IPS-NIHi7 (cell line): ENCODE measurements at regions not wholly inside any gene's neighbourhood (a gene's known extent, or its start where the extent isn't known, plus 50 kb on each side); places are given as distances from the start of the nearest gene placed in this dataset.
"Not testable (repeated sequence)": the region's sequence is repeated elsewhere in the genome, so short reads cannot be mapped to it uniquely, and the experiment has no call there.

Experiments
- DNase-seq: peaks from one replicate; pipeline ENCODE4 v3.0.0; 2012; ENCODE audit warnings: mixed read lengths; ENCODE audit errors: extremely low spot score

DNA sequence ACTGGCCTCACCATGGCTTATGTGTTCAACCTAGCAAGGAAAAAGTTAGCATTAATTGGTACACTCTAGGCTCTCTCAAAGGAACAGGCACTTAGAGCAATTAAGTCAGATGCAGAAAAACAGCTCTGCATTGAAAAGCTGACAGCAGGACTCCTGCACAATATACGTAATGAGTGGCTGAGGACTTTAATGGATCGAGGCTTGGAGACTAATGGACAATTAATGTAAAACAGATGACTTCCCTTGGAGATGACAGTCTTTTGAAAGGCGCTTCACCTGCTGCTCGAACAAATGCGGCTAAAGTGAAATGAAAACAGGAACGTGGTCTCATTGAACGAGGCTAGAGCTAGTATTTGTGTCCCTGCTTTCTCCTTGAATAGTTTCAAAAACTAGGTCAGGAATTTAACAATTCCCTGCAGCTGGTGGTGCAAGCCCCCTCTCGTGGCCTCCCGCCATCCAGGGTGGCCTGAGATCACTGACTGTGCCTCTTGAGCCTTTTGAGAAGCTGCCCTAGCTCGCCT, 137.1 kb downstream of the ELOVL4 start:
- DNase-seq: no peak

DNA sequence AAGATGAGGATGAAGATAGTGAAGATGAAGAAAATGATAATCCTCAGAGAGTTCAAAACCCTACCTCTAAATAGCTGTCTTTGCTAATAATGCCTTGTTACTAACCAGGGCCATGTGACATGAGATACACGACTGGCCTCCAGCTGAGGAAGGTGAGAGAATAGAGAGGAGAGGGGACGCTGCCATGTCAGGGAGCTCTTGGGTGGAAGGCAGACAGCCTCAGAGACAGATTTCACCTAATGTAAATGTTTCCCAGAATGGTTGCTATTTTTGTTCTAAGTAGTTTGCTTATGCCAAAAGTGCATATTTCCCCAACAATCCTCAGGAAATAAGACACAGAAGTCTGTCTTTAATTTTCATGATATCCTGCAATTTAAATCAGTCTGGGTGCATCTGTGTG, 138.4 kb downstream of the ELOVL4 start:
- no peak for DNase-seq

DNA sequence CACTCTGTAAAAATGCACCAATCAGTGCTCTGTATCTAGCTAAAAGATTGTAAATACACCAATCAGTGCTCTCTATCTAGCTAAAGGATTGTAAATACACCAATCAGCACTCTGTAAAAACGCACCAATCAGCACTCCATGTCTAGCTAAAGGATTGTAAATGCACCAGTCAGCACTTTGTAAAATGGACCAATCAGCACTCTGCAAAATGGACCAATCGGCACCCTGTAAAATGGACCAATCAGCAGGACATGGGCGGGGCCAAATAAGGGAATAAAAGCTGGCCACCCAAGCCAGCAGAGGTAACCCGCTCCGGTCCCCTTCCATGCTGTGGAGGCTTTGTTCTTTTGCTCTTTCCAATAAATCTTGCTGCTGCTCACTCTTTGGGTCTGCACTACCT, 140.7 kb downstream of the ELOVL4 start:
- DNase-seq: not testable (repeated sequence)

DNA sequence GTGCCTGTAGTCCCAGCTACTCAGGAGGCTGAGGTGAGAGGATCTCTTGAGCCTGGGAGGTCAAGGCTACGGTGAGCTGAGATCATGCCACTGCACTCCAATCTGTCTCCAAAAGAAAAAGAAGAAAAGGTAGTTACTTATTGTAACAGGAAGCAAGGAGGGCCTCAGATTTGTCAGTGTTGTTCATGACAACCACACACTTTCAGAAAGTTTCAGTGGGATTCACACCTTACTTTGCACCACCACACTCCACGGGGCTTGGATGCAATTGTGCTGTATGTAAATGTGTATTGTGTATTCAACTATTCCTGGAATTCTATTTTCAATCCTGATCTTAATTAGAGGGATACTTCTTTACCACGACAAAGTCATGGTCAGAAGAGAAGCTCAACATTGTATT, 142.6 kb downstream of the ELOVL4 start:
- DNase-seq: no peak

DNA sequence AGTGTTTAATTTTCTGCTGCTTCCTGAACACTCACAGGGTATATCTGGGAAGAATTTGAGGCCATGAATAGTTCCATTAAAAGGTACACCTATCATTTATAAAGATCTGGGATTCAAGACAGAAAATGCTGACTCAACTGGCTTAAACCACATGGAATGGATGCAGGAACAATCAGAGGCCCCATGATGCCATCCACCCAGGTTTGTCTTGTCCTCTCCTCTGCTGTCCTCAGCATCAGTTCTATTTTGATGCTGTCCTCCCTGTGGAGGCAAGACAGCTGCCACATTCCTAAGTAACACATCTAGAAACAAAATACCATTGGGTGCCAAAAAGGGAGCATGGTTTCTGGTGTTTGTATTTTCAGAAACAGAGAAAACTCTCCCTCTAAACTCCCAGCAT, 143.4 kb downstream of the ELOVL4 start:
- no peak for DNase-seq

DNA sequence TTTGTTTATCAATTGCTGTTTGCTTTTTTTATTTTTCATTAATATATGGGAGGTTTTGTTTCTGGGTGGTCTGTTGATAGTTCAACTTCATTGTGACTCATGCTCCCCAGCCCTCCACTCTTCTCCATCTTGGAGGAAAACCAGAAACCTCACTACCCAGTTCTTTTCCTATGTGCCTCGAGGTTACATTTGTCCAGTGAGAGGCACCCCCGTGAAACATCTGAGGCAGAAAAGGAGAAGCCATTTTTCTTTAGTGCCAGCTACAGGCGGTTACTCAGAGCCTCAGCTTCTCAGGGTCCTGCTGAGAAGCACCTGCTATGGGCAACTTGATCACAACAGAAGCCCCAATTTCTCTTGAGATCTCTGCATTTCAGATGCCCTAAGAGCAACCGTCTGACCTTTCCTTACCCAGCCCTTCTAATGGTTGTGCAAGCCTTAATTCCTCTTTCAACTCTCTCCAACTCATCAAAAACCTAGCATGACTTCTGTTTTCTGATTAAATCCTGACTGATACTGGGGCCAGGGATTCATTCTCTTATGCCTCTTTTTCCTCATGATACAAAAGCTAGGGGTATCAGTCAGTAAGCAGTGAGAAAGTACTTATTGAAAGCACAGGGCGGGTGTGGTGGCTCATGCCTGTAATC, 144.6 kb downstream of the ELOVL4 start:
- DNase-seq: no peak

DNA sequence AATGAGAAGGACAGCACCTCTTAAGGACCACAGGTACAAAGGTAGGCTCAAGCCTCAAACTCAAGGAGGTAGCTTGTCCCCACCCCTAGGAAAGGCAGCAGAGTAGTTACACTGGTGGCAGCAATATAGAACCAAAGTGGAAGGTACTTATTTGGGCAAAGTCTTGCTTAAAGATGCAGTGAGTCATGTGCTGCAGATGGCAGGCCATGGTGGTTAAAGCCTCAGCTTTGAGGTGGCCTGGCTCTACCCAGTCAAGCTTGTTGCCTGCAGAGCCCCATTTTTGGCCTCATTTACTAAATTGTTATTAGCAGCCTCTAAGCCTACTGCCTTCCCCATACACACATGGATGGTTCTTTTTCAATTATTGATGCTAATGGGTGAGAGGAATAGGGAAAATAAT, 146.0 kb downstream of the ELOVL4 start:
- no peak for DNase-seq

DNA sequence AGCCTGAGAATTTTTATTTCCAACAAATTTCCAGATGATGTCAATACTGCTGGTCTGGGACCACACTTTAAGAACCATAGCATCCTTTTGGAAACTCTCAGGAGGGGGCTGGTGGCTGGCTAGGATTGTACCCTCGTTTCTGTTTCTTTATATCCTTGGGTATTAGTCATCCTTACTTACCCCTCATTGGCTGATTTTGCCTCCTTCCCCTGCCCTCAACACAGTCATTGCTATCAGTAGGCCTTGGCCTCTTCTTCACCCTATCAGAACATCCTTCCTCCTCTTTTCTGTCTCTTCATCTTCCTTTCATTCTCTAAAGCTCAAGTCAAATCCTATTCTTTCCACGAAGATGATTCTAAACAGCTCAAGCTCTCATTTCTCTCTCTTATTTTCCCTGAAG, 148.5 kb downstream of the ELOVL4 start:
- no peak for DNase-seq

DNA sequence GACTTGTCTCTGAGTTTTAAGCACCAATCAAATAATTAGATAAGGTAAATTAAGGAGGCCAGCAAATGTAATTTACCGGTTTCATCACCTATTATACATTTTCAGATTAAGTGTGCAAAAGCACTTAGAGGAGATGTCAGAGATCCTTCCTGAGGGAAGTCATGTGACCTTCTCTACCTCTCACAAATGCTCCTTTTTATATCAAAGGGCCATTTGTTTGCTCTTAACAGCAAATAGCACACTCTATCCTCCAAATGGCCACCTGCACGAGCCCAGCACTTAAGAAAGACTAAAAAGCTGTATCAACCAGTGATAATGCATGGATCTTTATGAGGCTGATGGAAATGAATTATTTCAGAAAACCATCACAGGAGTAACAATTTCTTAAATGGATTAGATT, 149.4 kb downstream of the ELOVL4 start:
- DNase-seq: no peak

DNA sequence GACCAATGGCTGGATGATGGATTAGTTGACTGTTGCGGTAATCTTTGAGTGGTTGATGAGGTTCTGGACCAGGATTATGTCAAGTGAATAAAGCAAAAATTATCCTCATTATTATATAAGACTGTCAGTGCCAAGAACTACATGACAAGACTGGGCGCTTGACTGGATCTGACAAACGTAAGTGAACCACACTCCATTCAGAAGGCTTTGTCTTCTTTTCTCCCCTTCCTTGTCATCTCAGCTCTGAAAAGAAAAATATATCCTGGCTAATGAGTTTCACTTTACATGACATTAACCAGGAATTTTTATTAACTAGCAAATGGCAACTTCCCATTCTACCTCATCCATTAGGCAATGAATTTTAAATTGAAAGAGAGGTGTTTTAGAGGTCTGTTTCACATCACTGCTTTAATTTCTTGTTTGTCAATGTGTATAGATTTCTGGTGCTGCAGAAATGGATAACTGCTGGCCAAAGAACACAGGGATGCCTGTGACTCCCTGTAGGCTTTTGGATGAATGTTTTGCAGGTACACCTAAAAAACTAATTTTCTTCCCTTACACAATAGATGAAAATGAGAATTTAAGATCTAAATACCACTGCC, 150.1 kb downstream of the ELOVL4 start:
- no peak for DNase-seq

DNA sequence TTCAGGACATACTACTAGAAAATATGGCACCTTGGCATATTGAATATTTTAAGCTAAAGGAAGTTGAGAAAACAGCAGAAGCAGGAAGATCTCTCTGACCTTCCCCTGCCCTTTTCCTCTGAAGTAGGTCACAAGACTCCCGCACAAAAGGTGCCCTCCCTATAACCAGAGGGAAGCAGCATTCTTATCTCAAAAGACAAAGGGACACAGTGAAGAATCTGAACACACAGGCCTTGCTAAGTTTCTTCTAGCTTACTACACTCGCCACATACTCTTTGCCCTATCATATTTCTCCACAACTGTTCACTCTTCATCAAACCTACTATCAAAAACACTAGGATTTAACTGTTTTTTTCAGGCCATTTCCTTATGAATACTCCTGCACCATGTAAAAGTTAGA, 151.2 kb downstream of the ELOVL4 start:
- DNase-seq: no peak

DNA sequence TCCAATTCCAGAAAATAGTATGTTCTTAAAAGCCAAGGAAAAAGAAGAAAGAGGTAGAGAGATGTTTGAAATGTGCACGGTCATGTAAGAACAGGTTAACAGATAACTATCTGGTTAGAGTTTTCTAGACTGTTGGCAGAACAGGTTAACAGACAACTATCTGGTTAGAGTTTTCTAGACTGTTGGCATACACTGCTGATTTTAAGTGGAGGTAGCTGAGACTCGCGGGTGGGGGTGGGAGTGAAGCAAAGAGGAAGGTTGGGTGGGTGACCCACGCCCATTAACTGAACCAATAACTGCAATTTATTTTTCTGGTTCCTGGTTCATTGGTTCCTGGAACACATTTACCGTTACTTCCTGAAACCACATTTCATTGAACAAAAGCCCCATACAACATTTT, 157.5 kb downstream of the ELOVL4 start:
- no peak for DNase-seq

DNA sequence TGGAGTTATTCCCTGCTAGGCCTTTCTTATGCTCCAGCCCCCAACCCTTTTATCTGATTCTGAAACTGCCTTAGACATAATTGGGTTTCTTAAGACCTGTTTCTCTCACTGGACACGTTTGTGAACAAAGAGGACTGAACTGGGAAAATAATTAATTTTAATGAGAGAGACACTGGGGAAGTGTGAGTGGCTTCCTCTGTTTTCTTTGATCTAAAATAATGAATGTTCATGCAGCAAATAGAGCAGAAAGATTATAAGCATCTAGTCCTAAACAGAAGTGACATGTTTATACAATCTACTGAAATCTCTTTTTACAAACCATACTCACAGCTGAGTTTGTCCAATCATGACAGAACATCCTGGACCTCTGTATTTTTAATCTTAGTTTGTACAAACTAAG, 157.6 kb downstream of the SH3BGRL2 start:
- no peak for DNase-seq

DNA sequence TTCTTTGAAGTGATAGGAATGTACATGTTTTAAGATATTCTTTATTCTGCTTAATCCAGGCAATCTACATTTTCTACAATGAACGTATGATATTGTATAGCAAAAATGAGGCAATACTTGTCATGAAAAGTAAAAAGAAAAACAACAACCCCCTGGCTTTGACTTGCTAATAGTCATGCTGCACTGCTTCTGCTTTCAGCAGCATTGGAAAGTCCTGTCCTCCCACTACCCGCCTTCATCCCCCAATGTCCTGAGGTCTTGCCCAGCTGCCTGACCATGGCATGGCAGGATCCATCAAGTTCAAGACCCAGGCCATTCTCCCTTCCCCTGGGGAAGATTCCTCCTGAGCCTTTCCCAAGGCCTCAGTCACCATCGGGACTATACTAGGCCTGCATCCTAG, 156.5 kb downstream of the SH3BGRL2 start:
- no peak for DNase-seq

DNA sequence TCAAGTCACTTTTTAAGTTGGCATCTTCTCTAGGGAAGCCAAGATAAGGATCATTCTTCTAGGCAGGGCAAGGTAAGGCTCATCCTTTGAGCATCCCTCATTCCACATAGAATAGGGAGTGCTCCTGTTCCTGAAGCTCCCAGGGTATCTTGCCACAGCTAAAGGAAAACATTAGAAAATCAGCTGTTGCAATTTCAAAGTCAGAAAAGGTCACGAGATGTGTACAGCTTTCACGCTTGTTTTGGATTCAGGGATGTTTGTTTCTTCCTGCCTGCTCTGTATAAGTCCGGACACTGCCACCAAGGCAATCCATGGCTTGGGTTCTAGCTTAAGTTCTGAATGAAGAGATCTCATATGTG, 153.2 kb downstream of the SH3BGRL2 start:
- DNase-seq: no peak

DNA sequence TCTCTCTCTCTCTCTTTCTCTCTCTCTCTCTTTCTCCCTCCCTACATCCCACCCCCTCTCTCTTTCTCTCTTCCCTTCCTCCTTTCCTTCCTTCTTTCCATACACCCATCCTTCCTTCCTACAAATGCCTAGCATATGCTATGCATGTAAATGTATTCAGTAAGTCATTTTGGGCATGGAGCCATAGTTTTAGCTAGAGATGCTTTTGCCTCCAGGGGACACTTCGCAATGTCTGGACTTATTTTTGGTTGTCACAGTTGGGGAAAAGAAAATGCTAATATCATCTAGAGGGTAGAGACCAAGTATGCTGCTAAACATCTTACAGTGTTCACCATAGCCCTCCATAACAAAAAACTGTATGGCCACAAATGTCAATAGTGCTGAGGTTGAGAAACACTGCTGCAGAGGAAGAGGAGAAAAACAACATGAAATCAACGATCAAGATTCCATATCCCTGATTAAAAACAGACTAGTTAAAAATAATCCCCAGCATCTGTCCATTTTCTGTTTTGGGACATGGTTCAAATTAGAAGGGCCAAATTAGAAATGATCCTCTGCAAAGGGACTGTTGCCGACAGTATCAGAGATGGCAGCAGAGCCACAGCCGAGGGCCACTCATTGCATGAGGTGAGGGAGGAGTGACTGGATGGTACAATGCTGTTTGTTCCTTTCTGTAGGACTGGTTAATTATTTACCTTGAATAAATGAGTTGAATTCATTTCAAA, 152.7 kb downstream of the SH3BGRL2 start:
- no peak for DNase-seq

DNA sequence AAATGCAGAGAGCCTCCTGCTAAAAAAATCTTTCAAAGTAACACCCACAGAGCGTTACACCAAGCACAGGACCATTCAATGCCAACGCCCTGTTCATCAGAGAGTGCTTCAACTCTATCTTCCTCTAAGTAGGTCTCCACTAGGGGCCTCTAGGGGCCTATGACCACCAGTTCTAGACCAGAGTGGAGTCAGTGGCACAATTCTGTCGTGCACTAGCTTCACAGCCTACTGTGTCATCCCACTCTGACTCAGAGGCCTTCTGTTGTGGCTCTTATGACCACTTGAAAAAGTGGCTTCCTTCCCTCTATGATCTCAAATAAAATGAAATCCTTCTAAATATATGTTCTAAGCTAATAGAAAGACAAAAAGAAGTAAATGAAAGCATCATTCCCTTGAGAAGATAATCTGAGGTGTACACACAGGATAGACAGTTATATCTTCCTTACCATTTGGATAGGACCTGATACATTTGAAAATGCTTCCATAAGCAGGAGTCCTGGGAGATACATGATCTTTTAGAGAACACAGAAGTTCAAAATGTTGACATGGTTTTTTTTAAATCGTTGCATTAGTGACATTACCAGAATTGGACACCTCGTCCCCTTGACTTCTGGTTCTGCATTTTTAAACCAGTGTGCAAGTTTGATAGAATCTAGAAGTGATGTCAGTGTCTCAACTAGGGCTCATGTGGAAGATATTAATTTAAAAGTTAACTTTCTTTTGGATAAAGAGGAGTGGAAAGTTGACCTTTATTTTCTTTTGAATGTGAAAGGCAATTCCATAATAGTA, 151.9 kb downstream of the SH3BGRL2 start:
- no peak for DNase-seq

DNA sequence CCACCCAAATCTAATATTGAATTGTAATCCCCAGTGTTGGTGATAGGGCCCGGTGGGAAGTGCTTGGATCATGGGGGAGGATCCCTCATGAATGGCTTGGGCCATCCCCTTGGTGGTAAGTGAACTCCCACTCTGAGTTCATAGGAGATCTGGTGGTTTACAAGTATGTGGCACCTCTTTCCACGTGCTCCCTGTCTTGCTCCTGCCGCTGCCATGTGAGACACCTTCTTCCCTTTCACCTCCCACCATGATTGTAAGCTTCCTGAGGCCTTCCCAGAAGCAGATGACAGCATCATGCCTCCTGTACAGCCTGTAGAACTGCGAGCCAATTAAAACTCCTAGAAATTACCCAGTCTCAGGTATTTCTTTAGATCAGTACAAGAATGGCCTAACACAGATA, 150.8 kb downstream of the SH3BGRL2 start:
- no peak for DNase-seq

DNA sequence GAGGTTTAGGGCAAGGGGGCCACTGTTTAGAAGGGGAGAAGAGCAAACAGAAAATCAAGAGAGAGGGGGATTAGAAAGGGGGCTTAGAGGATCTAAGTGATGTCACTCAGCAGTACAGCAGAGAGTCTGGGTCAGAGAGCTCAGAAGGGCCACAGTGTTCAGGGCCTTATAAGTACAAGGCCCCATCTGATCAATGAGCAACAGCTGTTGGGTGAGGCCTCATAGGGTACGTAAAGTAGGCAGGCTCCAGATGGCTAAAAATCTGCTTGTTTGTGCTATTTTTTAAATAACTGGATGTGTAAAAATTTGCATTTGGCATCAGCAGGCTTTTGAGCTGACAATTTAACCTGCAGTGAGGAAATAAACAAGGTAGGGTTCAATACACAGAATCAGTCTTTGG, 149.8 kb downstream of the SH3BGRL2 start:
- DNase-seq: no peak

DNA sequence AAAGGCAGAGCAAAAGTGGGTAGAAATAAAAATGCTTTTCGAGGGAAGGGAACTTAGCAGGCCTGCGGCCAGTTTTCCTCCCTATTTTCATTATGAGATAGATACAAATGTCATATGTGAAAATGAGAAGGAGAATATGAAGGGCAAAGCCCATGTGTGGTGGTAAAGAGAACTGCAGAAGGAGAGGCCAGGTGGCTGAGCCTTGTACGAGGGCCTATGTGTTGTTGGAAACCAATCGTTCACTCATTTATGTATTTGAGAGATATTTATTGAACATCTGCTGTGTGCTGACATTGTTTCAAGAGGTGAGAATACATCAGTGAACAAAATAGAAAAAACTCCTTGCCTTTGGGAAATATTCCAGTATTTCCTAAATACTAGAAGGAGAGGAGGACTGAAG, 147.7 kb downstream of the SH3BGRL2 start:
- no peak for DNase-seq

DNA sequence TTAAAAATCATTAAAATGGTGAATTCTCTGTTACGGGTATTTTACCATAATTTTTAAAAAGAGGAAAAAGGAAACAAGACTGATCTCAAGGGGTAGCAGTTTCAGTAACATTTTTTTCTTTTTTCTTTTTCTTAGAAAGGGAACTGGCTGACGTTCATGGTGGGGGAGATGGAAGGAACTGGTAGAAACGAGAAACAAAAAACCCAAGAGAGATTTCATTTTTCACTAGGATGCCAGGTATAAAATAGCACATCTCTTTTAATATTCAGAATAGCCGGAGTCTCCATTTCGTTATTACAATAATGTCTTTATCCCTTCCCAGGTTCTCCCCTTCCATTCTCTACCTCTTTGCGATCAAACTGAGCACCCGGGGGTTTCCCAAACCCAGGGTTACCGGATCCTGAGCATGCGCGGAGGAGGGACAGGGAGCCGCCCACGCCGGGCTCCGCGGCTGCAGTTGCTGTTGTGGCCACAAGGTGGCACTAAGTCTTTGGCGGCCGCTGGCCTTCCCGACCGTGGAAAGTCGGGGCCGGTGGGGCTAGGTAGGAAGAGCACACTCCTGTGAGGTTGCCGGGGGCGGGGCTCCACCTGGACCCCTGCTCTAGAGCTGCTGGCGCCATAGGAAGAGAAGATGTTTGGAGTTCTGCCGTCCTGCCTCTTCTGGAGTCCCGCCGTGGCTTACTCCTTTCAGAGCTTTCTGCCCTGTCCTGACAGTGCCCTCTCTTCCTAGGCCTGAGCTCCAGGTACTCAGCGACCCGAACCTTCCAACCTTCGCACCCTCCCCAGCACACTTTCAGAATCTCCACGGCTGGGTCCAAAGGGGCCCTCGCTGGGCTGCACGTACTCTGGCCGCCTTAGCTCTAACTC, 146.8 kb downstream of the SH3BGRL2 start:
- peak; percentile 97 for DNase-seq
